OCI-LY7 (cell line): ENCODE measurements at regions not wholly inside any gene's neighbourhood (a gene's known extent, or its start where the extent isn't known, plus 50 kb on each side); places are given as distances from the start of the nearest gene placed in this dataset.
"Not testable (repeated sequence)": the region's sequence is repeated elsewhere in the genome, so short reads cannot be mapped to it uniquely, and the experiment has no call there.

Experiments
- BruUV-seq: library from RNA; stranded (reverse); fragments of 400-500 nt; replicated peaks from 2 replicates; lab custom pipeline; 2021; lab: Mats Ljungman, UMichigan
- CTCF ChIA-PET: fragments of 300-600 bp; sonication (Branson Sonifier 250); formaldehyde crosslinking; loops from one replicate; lab custom pipeline; 2022; ENCODE audit warnings: antibody characterized with exemption; ENCODE audit not compliant: unreplicated experiment; lab: Charles Lee
- POLR2A ChIA-PET: fragments of 300-600 bp; sonication (Branson Sonifier 250); formaldehyde crosslinking; loops from one replicate; lab custom pipeline; 2022; ENCODE audit warnings: antibody characterized with exemption; lab: Charles Lee
- DNase-seq: peaks from one replicate; pipeline ENCODE4 v3.0.0-alpha.2; 2015; ENCODE audit warnings: low spot score
- H2AFZ ChIP-seq: fragments of 200-600 bp; sonication (generic), shearing (Covaris generic); 2 replicates; pipeline ENCODE4 v1.6.1; 2014; ENCODE audit warnings: mild to moderate bottlenecking, antibody characterized with exemption, low read length, moderate library complexity
- H3K27ac ChIP-seq: fragments of 200-600 bp; sonication (generic); 2 replicates; pipeline ENCODE4 v1.5.1; 2014; ENCODE audit warnings: mixed run types, low read depth, mild to moderate bottlenecking, moderate library complexity, low read length, inconsistent platforms; ENCODE audit not compliant: poor library complexity, severe bottlenecking
- H3K36me3 ChIP-seq: fragments of 200-600 bp; sonication (generic); 2 replicates; pipeline ENCODE4 v1.6.1; 2014; ENCODE audit warnings: mild to moderate bottlenecking, antibody characterized with exemption, low read length, moderate library complexity, mixed read lengths; ENCODE audit not compliant: insufficient read depth
- H3K4me1 ChIP-seq: fragments of 200-600 bp; sonication (generic); 2 replicates; pipeline ENCODE4 v1.5.1; 2014; ENCODE audit warnings: mild to moderate bottlenecking, low read length; ENCODE audit not compliant: insufficient read depth, poor library complexity, severe bottlenecking
- H3K4me2 ChIP-seq: fragments of 200-600 bp; sonication (generic); 2 replicates; pipeline ENCODE4 v1.6.1; 2014; ENCODE audit warnings: mild to moderate bottlenecking, low read length
- H3K4me3 ChIP-seq: fragments of 200-600 bp; sonication (generic); 2 replicates; pipeline ENCODE4 v1.5.1; 2014; ENCODE audit warnings: mild to moderate bottlenecking, low read depth, low read length; ENCODE audit not compliant: poor library complexity, severe bottlenecking
- H3K79me2 ChIP-seq: fragments of 200-600 bp; sonication (generic); 2 replicates; pipeline ENCODE4 v1.6.1; 2016; ENCODE audit warnings: low read depth, mild to moderate bottlenecking, low read length, moderate library complexity, mixed read lengths; ENCODE audit not compliant: insufficient read depth
- H3K9me2 ChIP-seq: fragments of 200-600 bp; sonication (generic); 2 replicates; pipeline ENCODE4 v1.6.1; 2016; ENCODE audit warnings: mild to moderate bottlenecking, low read length, mixed read lengths; ENCODE audit not compliant: insufficient read depth
- H3K9me3 ChIP-seq: fragments of 200-600 bp; sonication (generic); 2 replicates; pipeline ENCODE4 v1.6.1; 2014; ENCODE audit warnings: mild to moderate bottlenecking, mixed run types, low read length, mixed read lengths
- H4K20me1 ChIP-seq: fragments of 200-600 bp; sonication (generic); 2 replicates; pipeline ENCODE4 v1.6.1; 2014; ENCODE audit warnings: mild to moderate bottlenecking, antibody characterized with exemption, low read length, moderate library complexity, mixed read lengths; ENCODE audit not compliant: insufficient read depth
- CTCF ChIP-seq: fragments of 200-600 bp; sonication (generic); conservative IDR thresholded peaks from 2 replicates; pipeline ENCODE4 v1.5.1; 2014; ENCODE audit warnings: mild to moderate bottlenecking, antibody characterized with exemption, low read length, moderate library complexity, mixed read lengths
- EZH2phosphoT487 ChIP-seq: fragments of 200-600 bp; sonication (generic); IDR thresholded peaks from 2 replicates; pipeline ENCODE4 v1.6.1; 2018; ENCODE audit warnings: low read depth, borderline replicate concordance, mild to moderate bottlenecking, mixed run types, antibody characterized with exemption, low read length, moderate library complexity, mixed read lengths
- intact Hi-C: fragments of 100-400 bp; cut with micrococcal nuclease; formaldehyde crosslinking; loops from one replicate; pipeline ENCODE4 v1.10.0; 2022; ENCODE audit not compliant: unreplicated experiment

- DNase-seq: no peak
- no peak for TF ChIP-seq EZH2phosphoT487
- TF ChIP-seq CTCF: no peak
- Histone ChIP-seq H4K20me1 (no peaks in the 10 kb centered on the region), H3K9me2 (no peaks in the 10 kb centered on the region), H3K9me3 (0 out of 2 replicates have a peak, but pooled peaks cover 5% of the 10 kb centered on the region), H3K4me1 (no peaks in the 10 kb centered on the region), H3K36me3 (no peaks in the 10 kb centered on the region), H3K79me2 (no peaks in the 10 kb centered on the region), H2AFZ (no peak overlapping the region), H3K4me3 (no peak overlapping the region), H3K27ac (no peak overlapping the region), H3K4me2 (no peak overlapping the region)
- POLR2A ChIA-PET: no interaction called here
- intact Hi-C loops: no loop called here
- CTCF ChIA-PET: no interaction called here
- BruUV-seq: no TSS peak
Observed at GRCh38 chr11:24206030-24206429, 290.8 kb upstream of the LUZP2 start.

GRCh38 chr11:24206511-24206910, 290.3 kb upstream of the LUZP2 start:
- H3K36me3 ChIP-seq: no peaks in the 10 kb centered on the region
- no peaks in the 10 kb centered on the region for H4K20me1 ChIP-seq
- H3K4me1 ChIP-seq: no peaks in the 10 kb centered on the region
- POLR2A ChIA-PET: interaction anchor here (0.7 kb wide), 1 partner anchor 216 kb away, joined by 3 read pairs; no protein-coding TSS in a partner anchor
- intact Hi-C loops: no loop called here
- BruUV-seq: no TSS peak
- CTCF ChIA-PET: no interaction called here
- TF ChIP-seq CTCF (no peak), EZH2phosphoT487 (no peak)
- H3K9me2 ChIP-seq: no peaks in the 10 kb centered on the region
- H3K4me3 ChIP-seq: no peak overlapping the region
- H3K4me2 ChIP-seq: no peak overlapping the region
- H3K27ac ChIP-seq: no peak overlapping the region
- no peaks in the 10 kb centered on the region for H3K79me2 ChIP-seq
- H3K9me3 ChIP-seq: 0 out of 2 replicates have a peak, but pooled peaks cover 5% of the 10 kb centered on the region
- no peak for DNase-seq
- no peak overlapping the region for H2AFZ ChIP-seq

- no peak overlapping the region for H3K4me3 ChIP-seq
- H4K20me1 ChIP-seq: no peaks in the 10 kb centered on the region
- H3K79me2 ChIP-seq: no peaks in the 10 kb centered on the region
- CTCF ChIA-PET: no interaction called here
- POLR2A ChIA-PET: interaction anchor here (0.8 kb wide), 1 partner anchor 155 kb away, joined by 3 read pairs; no protein-coding TSS in a partner anchor
- TF ChIP-seq CTCF (no peak), EZH2phosphoT487 (no peak)
- no peak overlapping the region for H3K4me2 ChIP-seq
- H3K9me2 ChIP-seq: no peaks in the 10 kb centered on the region
- H2AFZ ChIP-seq: no peak overlapping the region
- H3K4me1 ChIP-seq: no peaks in the 10 kb centered on the region
- no peaks in the 10 kb centered on the region for H3K9me3 ChIP-seq
- no peaks in the 10 kb centered on the region for H3K36me3 ChIP-seq
- intact Hi-C loops: no loop called here
- no peak for DNase-seq
- BruUV-seq: no TSS peak
- no peak overlapping the region for H3K27ac ChIP-seq
Observed at GRCh38 chr11:24216488-24216887, 280.4 kb upstream of the LUZP2 start.

GRCh38 chr11:24217319-24217718, 279.5 kb upstream of the LUZP2 start:
- H3K4me1 ChIP-seq, H3K27ac ChIP-seq, H3K79me2 ChIP-seq, H3K9me2 ChIP-seq, H3K4me3 ChIP-seq, H4K20me1 ChIP-seq, H3K9me3 ChIP-seq, CTCF ChIA-PET, H3K4me2 ChIP-seq, BruUV-seq, DNase-seq, intact Hi-C loops, H2AFZ ChIP-seq, H3K36me3 ChIP-seq: not testable (repeated sequence)
- POLR2A ChIA-PET: interaction anchor here (0.6 kb wide), 1 partner anchor 627 kb away, joined by 3 read pairs; no protein-coding TSS in a partner anchor
